GM23248 (cell line): ENCODE measurements at regions not wholly inside any gene's neighbourhood (a gene's known extent, or its start where the extent isn't known, plus 50 kb on each side); places are given as distances from the start of the nearest gene placed in this dataset.

Source experiments
- DNase-seq: peaks from one replicate; pipeline ENCODE4 v3.0.0-alpha.2; 2015
- H2AFZ ChIP-seq: fragments of 200-600 bp; sonication (generic); 2 replicates; pipeline ENCODE4 v1.6.1; 2016; ENCODE audit warnings: antibody characterized with exemption
- H3F3A ChIP-seq: fragments of 200-600 bp; sonication (generic); 2 replicates; pipeline ENCODE4 v1.6.1; 2016; ENCODE audit warnings: mild to moderate bottlenecking, antibody characterized with exemption, mixed run types; ENCODE audit not compliant: insufficient read depth
- H3K27ac ChIP-seq: fragments of 200-600 bp; sonication (generic); 2 replicates; pipeline ENCODE4 v1.5.1; 2016; ENCODE audit warnings: mild to moderate bottlenecking
- H3K27me3 ChIP-seq: fragments of 200-600 bp; sonication (generic); replicated peaks from 2 replicates; pipeline ENCODE4 v1.6.1; 2016; ENCODE audit warnings: mild to moderate bottlenecking; ENCODE audit not compliant: insufficient read depth
- H3K36me3 ChIP-seq: fragments of 200-600 bp; sonication (generic); 2 replicates; pipeline ENCODE4 v1.6.1; 2016; ENCODE audit warnings: low read depth, mild to moderate bottlenecking
- H3K4me1 ChIP-seq: fragments of 200-600 bp; sonication (generic); 2 replicates; pipeline ENCODE4 v1.6.1; 2016; ENCODE audit warnings: mild to moderate bottlenecking; ENCODE audit not compliant: insufficient read depth
- H3K4me2 ChIP-seq: fragments of 200-600 bp; sonication (generic); one replicate; pipeline ENCODE4 v1.6.1; 2016; ENCODE audit warnings: mild to moderate bottlenecking; ENCODE audit not compliant: unreplicated experiment
- H3K4me3 ChIP-seq: fragments of 200-600 bp; sonication (generic); 2 replicates; pipeline ENCODE4 v1.5.1; 2016; ENCODE audit warnings: mild to moderate bottlenecking
- H3K79me2 ChIP-seq: fragments of 200-600 bp; sonication (generic); 2 replicates; pipeline ENCODE4 v1.6.1; 2016; ENCODE audit warnings: mild to moderate bottlenecking; ENCODE audit not compliant: insufficient read depth
- H3K9ac ChIP-seq: fragments of 200-600 bp; sonication (generic); 2 replicates; pipeline ENCODE4 v1.6.1; 2016; ENCODE audit warnings: mild to moderate bottlenecking
- H3K9me2 ChIP-seq: fragments of 200-600 bp; sonication (generic); 2 replicates; pipeline ENCODE4 v1.6.1; 2016; ENCODE audit warnings: mixed run types, mild to moderate bottlenecking, moderate library complexity; ENCODE audit not compliant: insufficient read depth
- H3K9me3 ChIP-seq: fragments of 200-600 bp; sonication (generic); one replicate; pipeline ENCODE4 v1.6.1; 2017; ENCODE audit warnings: low read depth
- H4K20me1 ChIP-seq: fragments of 200-600 bp; sonication (generic); 2 replicates; pipeline ENCODE4 v1.6.0; 2016; ENCODE audit not compliant: insufficient read depth
- EZH2 ChIP-seq: fragments of 200-600 bp; sonication (generic); IDR thresholded peaks from 2 replicates; pipeline ENCODE4 v1.6.1; 2018; ENCODE audit warnings: antibody characterized with exemption, mild to moderate bottlenecking; ENCODE audit not compliant: insufficient read depth, poor library complexity, severe bottlenecking
- EZH2phosphoT487 ChIP-seq: fragments of 200-600 bp; sonication (generic); IDR thresholded peaks from 2 replicates; pipeline ENCODE4 v1.6.1; 2018; ENCODE audit warnings: antibody characterized with exemption, moderate library complexity, mild to moderate bottlenecking, low read depth; ENCODE audit not compliant: insufficient read depth
- WGBS, 2 experiments: methylation state at CpG; one replicate each; pipeline ENCODE4 v1.1.6; 2015 to 2017; ENCODE audit warnings: low lambda C conversion rate in 2 of 2, low coverage in 1 of 2; ENCODE audit errors: missing lambda C conversion rate in 2 of 2; 5-methylcytosine and 5-hydroxymethylcytosine counted together
- in situ Hi-C: fragments of 300-500 bp; cut with MboI; formaldehyde crosslinking; loops from 2 replicates; pipeline ENCODE4 v1.15.0; 2020

- H3K4me2 ChIP-seq, result peak overlapping the region; percentile 82
- peak overlapping the region; percentile 72 for H2AFZ ChIP-seq
- peak overlapping the region; percentile 70 for H3K27ac ChIP-seq
- no peaks in the 10 kb centered on the region for H3K36me3 ChIP-seq
- peak overlapping the region; percentile 35 for H3K9ac ChIP-seq
- no peaks in the 10 kb centered on the region for H3K27me3 ChIP-seq
- H3F3A ChIP-seq, result peaks cover 34% of the 10 kb centered on the region
- H3K4me1 ChIP-seq, result peaks cover 50% of the 10 kb centered on the region
- no peaks in the 10 kb centered on the region for H3K9me2 ChIP-seq
- 10 to 15% methylated on average over 6 of the region's 6 CpGs for WGBS, 2 experiments
- TF ChIP-seq EZH2phosphoT487 (no peak), EZH2 (no peak)
- H3K9me3 ChIP-seq, result no peaks in the 10 kb centered on the region
- H3K4me3 ChIP-seq, result peak overlapping the region; percentile 49
- DNase-seq, result peak; percentile 82
- in situ Hi-C loops, result no loop called here
- no peaks in the 10 kb centered on the region for H3K79me2 ChIP-seq
- no peaks in the 10 kb centered on the region for H4K20me1 ChIP-seq
Observed at GRCh38 chr12:43210485-43211192, 341.4 kb downstream of the ADAMTS20 start.

- Histone ChIP-seq H3K9ac (no peak overlapping the region), H3K9me2 (no peaks in the 10 kb centered on the region), H3K27ac (0 out of 2 replicates have a peak overlapping the region, but pooled peaks have one; percentile 14), H2AFZ (no peak overlapping the region), H3F3A (peaks cover 36% of the 10 kb centered on the region), H3K4me1 (peaks cover 50% of the 10 kb centered on the region), H4K20me1 (no peaks in the 10 kb centered on the region), H3K79me2 (no peaks in the 10 kb centered on the region), H3K27me3 (no peaks in the 10 kb centered on the region), H3K4me3 (no peak overlapping the region), H3K36me3 (no peaks in the 10 kb centered on the region), H3K4me2 (no peak overlapping the region), H3K9me3 (no peaks in the 10 kb centered on the region)
- in situ Hi-C loops, result no loop called here
- TF ChIP-seq EZH2, result no peak
- TF ChIP-seq EZH2phosphoT487, result no peak
- 82 to 83% methylated on average over 3 of the region's 3 CpGs for WGBS, 2 experiments
- DNase-seq, result peak; percentile 46
Observed at GRCh38 chr12:43208627-43209026, 343.4 kb downstream of the ADAMTS20 start.

GRCh38 chr12:43208221-43208620, 343.8 kb downstream of the ADAMTS20 start:
- Histone ChIP-seq H3F3A (peaks cover 36% of the 10 kb centered on the region), H3K4me1 (peaks cover 50% of the 10 kb centered on the region), H3K4me3 (no peak overlapping the region), H3K4me2 (no peak overlapping the region), H3K27ac (0 out of 2 replicates have a peak overlapping the region, but pooled peaks have one; percentile 14), H3K36me3 (no peaks in the 10 kb centered on the region), H2AFZ (no peak overlapping the region), H4K20me1 (no peaks in the 10 kb centered on the region), H3K9me2 (no peaks in the 10 kb centered on the region), H3K9ac (no peak overlapping the region), H3K79me2 (no peaks in the 10 kb centered on the region), H3K9me3 (no peaks in the 10 kb centered on the region), H3K27me3 (no peaks in the 10 kb centered on the region)
- TF ChIP-seq EZH2 (no peak), EZH2phosphoT487 (no peak)
- WGBS, 2 experiments, result 66 to 67% methylated on average over 5 of the region's 5 CpGs
- in situ Hi-C loops, result no loop called here
- DNase-seq, result peak; percentile 35

- Histone ChIP-seq H3K4me2 (peak overlapping the region; percentile 17), H3K4me3 (no peak overlapping the region), H3K27me3 (no peaks in the 10 kb centered on the region), H4K20me1 (no peaks in the 10 kb centered on the region), H3K9ac (no peak overlapping the region), H3K4me1 (peaks cover 46% of the 10 kb centered on the region), H2AFZ (no peak overlapping the region), H3K36me3 (no peaks in the 10 kb centered on the region), H3F3A (peaks cover 32% of the 10 kb centered on the region), H3K9me2 (no peaks in the 10 kb centered on the region), H3K27ac (no peak overlapping the region), H3K9me3 (no peaks in the 10 kb centered on the region), H3K79me2 (no peaks in the 10 kb centered on the region)
- peak; percentile 63 for DNase-seq
- in situ Hi-C loops, result no loop called here
- TF ChIP-seq EZH2, result no peak
- TF ChIP-seq EZH2phosphoT487, result no peak
Observed at GRCh38 chr12:43206396-43206795, 345.6 kb downstream of the ADAMTS20 start.

GRCh38 chr12:43198608-43199007, 353.4 kb downstream of the ADAMTS20 start:
- no peaks in the 10 kb centered on the region for H3K9me3 ChIP-seq
- no peaks in the 10 kb centered on the region for H3K4me1 ChIP-seq
- DNase-seq, result no peak
- H4K20me1 ChIP-seq, result no peaks in the 10 kb centered on the region
- H3K4me2 ChIP-seq, result no peak overlapping the region
- TF ChIP-seq EZH2, result no peak
- no peak for TF ChIP-seq EZH2phosphoT487
- WGBS, 2 experiments, result 86 to 100% methylated on average over 2 of the region's 2 CpGs
- no peaks in the 10 kb centered on the region for H3F3A ChIP-seq
- H3K27me3 ChIP-seq, result no peaks in the 10 kb centered on the region
- H3K36me3 ChIP-seq, result no peaks in the 10 kb centered on the region
- H3K27ac ChIP-seq, result no peak overlapping the region
- H3K79me2 ChIP-seq, result no peaks in the 10 kb centered on the region
- in situ Hi-C loops, result no loop called here
- H3K4me3 ChIP-seq, result no peak overlapping the region
- H3K9me2 ChIP-seq, result no peaks in the 10 kb centered on the region
- no peak overlapping the region for H2AFZ ChIP-seq
- H3K9ac ChIP-seq, result no peak overlapping the region
